H9 (cell line): ENCODE measurements at regions not wholly inside any gene's neighbourhood (a gene's known extent, or its start where the extent isn't known, plus 50 kb on each side); places are given as distances from the start of the nearest gene placed in this dataset.

Experiments used
- DNase-seq: peaks from one replicate; pipeline ENCODE4 v3.0.0-alpha.2; 2017
- H2AFZ ChIP-seq: one replicate; pipeline ENCODE4 v1.6.1; 2013; ENCODE audit warnings: mild to moderate bottlenecking, low read length, control low read depth, moderate library complexity
- H2AK5ac ChIP-seq: 2 replicates; pipeline ENCODE4 v1.6.1; 2013; ENCODE audit warnings: low read length, control low read depth, mixed read lengths; ENCODE audit not compliant: insufficient read length
- H2BK120ac ChIP-seq: one replicate; pipeline ENCODE4 v1.6.1; 2013; ENCODE audit warnings: low read depth, mild to moderate bottlenecking, low read length, control low read depth, inconsistent platforms; ENCODE audit not compliant: poor library complexity, severe bottlenecking
- H2BK12ac ChIP-seq: 2 replicates; pipeline ENCODE4 v1.6.1; 2013; ENCODE audit warnings: low read length, control low read depth, mixed read lengths, low read depth; ENCODE audit not compliant: insufficient read length
- H2BK15ac ChIP-seq: 2 replicates; pipeline ENCODE4 v1.6.1; 2013; ENCODE audit warnings: low read depth, low read length, control low read depth
- H2BK20ac ChIP-seq: one replicate; pipeline ENCODE4 v1.6.1; 2013; ENCODE audit warnings: low read depth, mild to moderate bottlenecking, low read length, control low read depth, inconsistent platforms; ENCODE audit not compliant: poor library complexity, severe bottlenecking
- H2BK5ac ChIP-seq: 2 replicates; pipeline ENCODE4 v1.6.1; 2013; ENCODE audit warnings: low read length, control low read depth, mixed read lengths; ENCODE audit not compliant: insufficient read length
- H3K14ac ChIP-seq: 2 replicates; pipeline ENCODE4 v1.6.1; 2013; ENCODE audit warnings: low read length, control low read depth; ENCODE audit not compliant: insufficient read depth
- H3K18ac ChIP-seq: 2 replicates; pipeline ENCODE4 v1.6.1; 2013; ENCODE audit warnings: low read depth, mild to moderate bottlenecking, mixed read lengths, low read length, control low read depth; ENCODE audit not compliant: insufficient read length
- H3K23ac ChIP-seq: 2 replicates; pipeline ENCODE4 v1.6.1; 2013; ENCODE audit warnings: low read length, control low read depth, mixed read lengths, low read depth; ENCODE audit not compliant: insufficient read length
- H3K23me2 ChIP-seq: 2 replicates; pipeline ENCODE4 v1.6.1; 2013; ENCODE audit warnings: low read depth, mild to moderate bottlenecking, mixed read lengths, low read length, control low read depth; ENCODE audit not compliant: insufficient read length, poor library complexity, severe bottlenecking
- H3K27ac ChIP-seq: 2 replicates; pipeline ENCODE4 v1.5.1; 2013; ENCODE audit warnings: low read length, control low read depth, mixed read lengths, low read depth; ENCODE audit not compliant: insufficient read length
- H3K27me3 ChIP-seq: 2 replicates; pipeline ENCODE4 v1.6.1; 2013; ENCODE audit warnings: low read length, control low read depth, inconsistent platforms; ENCODE audit not compliant: insufficient read depth
- H3K4ac ChIP-seq: 2 replicates; pipeline ENCODE4 v1.6.1; 2013; ENCODE audit warnings: low read depth, mild to moderate bottlenecking, control low read depth, inconsistent platforms, low read length, moderate library complexity
- H3K4me1 ChIP-seq: 2 replicates; pipeline ENCODE4 v1.6.1; 2013; ENCODE audit warnings: low read length, control low read depth, inconsistent platforms; ENCODE audit not compliant: insufficient read depth
- H3K4me2 ChIP-seq: 2 replicates; pipeline ENCODE4 v1.6.1; 2013; ENCODE audit warnings: low read length, control low read depth, mixed read lengths; ENCODE audit not compliant: insufficient read length, insufficient read depth
- H3K56ac ChIP-seq: 2 replicates; pipeline ENCODE4 v1.6.1; 2013; ENCODE audit warnings: low read depth, mild to moderate bottlenecking, mixed read lengths, low read length, control low read depth; ENCODE audit not compliant: insufficient read length
- H3K79me1 ChIP-seq: 2 replicates; pipeline ENCODE4 v1.6.1; 2013; ENCODE audit warnings: low read depth, mild to moderate bottlenecking, moderate library complexity, low read length, control low read depth, inconsistent platforms; ENCODE audit not compliant: insufficient read depth, poor library complexity, severe bottlenecking
- H3K79me2 ChIP-seq: 2 replicates; pipeline ENCODE4 v1.6.1; 2013; ENCODE audit warnings: low read length, control low read depth, inconsistent platforms; ENCODE audit not compliant: insufficient read depth
- H3K9ac ChIP-seq: 2 replicates; pipeline ENCODE4 v1.6.1; 2013; ENCODE audit warnings: low read length, control low read depth, mixed read lengths; ENCODE audit not compliant: insufficient read length; ENCODE audit errors: extremely low read depth
- H3K9me3 ChIP-seq: one replicate; pipeline ENCODE4 v1.6.1; 2013; ENCODE audit warnings: low read depth, low read length, inconsistent platforms; ENCODE audit not compliant: control insufficient read depth
- H3T11ph ChIP-seq: one replicate; pipeline ENCODE4 v1.6.1; 2013; ENCODE audit warnings: mild to moderate bottlenecking, low read length, control low read depth, inconsistent platforms
- H4K20me1 ChIP-seq: one replicate; pipeline ENCODE4 v1.6.1; 2013; ENCODE audit not compliant: control insufficient read depth, insufficient read length, insufficient read depth
- H4K5ac ChIP-seq: 2 replicates; pipeline ENCODE4 v1.6.1; 2013; ENCODE audit warnings: low read depth, mild to moderate bottlenecking, mixed read lengths, low read length, control low read depth; ENCODE audit not compliant: insufficient read length
- H4K8ac ChIP-seq: replicated peaks from 2 replicates; pipeline ENCODE4 v1.6.1; 2013; ENCODE audit warnings: low read length, control low read depth, mixed read lengths, low read depth; ENCODE audit not compliant: insufficient read length
- H4K91ac ChIP-seq: 2 replicates; pipeline ENCODE4 v1.6.1; 2013; ENCODE audit warnings: low read depth, mild to moderate bottlenecking, moderate library complexity, mixed read lengths, low read length, control low read depth; ENCODE audit not compliant: insufficient read length
- H3K27ac Mint-ChIP-seq, 3 experiments: 2 replicates in 2 of 3; 3 replicates in 1 of 3; pipeline ENCODE4 v1.8.0; 2020 to 2021; ENCODE audit warnings: mixed read lengths in 3 of 3, mild to moderate bottlenecking in 1 of 3, moderate library complexity in 1 of 3
- H3K27me3 Mint-ChIP-seq: 2 replicates; pipeline ENCODE4 v1.8.0; 2021; ENCODE audit warnings: low read depth, mild to moderate bottlenecking, moderate library complexity, mixed read lengths
- H3K36me3 Mint-ChIP-seq, 3 experiments: 2 replicates in 2 of 3; 3 replicates in 1 of 3; pipeline ENCODE4 v1.8.0; 2020 to 2021; ENCODE audit warnings: low read depth in 3 of 3, mixed read lengths in 3 of 3; ENCODE audit not compliant: insufficient read depth in 1 of 3
- H3K4me1 Mint-ChIP-seq, 2 experiments: 2 replicates each; pipeline ENCODE4 v1.8.0; 2020; ENCODE audit warnings: mixed read lengths in 2 of 2
- H3K4me3 Mint-ChIP-seq, 2 experiments: 2 replicates in 1 of 2; 3 replicates in 1 of 2; pipeline ENCODE4 v1.8.0; 2020 to 2021; ENCODE audit warnings: mild to moderate bottlenecking in 2 of 2, mixed read lengths in 2 of 2, moderate library complexity in 1 of 2
- H3K9me3 Mint-ChIP-seq, 2 experiments: 2 replicates in 1 of 2; 3 replicates in 1 of 2; pipeline ENCODE4 v1.8.0; 2020; ENCODE audit warnings: mild to moderate bottlenecking in 2 of 2, mixed read lengths in 2 of 2, moderate library complexity in 1 of 2
- CTCF ChIP-seq: fragments of 200-600 bp; sonication (generic); conservative IDR thresholded peaks from 3 replicates; pipeline ENCODE4 v1.8.0; 2021; ENCODE audit warnings: antibody characterized with exemption, mild to moderate bottlenecking
- WGBS: extraction: QIAGEN DNeasy Blood & Tissue Kit; methylation state at CpG from one replicate; pipeline ENCODE4 v1.1.7; 2013; ENCODE audit warnings: missing lambda C conversion rate, low lambda C conversion rate, mixed read lengths; ENCODE audit not compliant: insufficient read length; ENCODE audit errors: extremely low coverage; 5-methylcytosine and 5-hydroxymethylcytosine counted together

DNA sequence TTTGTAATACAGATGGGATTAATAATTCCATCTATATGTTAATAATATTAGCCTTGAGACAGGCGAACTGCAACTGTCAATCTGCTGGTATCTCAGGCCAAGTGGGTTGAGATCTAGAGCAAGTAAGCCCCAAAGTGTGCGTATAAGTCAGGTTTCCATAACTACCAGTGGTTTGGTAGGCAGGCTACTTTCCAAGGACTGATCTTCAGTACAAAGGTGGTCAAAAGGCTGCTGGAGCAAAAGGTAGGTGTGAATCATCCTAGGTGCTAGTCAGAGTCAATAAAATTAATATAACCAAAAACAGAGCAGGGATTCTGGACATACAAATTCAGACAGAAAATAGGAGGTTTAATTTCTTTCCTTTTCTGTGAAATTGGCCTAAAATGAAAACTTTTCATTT lies 328.0 kb downstream of the TGFB2 start:
- H3K79me1 ChIP-seq, result no peaks in the 10 kb centered on the region
- Mint-ChIP-seq H3K27ac (no peak overlapping the region), H3K9me3 (peaks cover 2 to 6% of the 10 kb centered on the region in 2 experiments; a peak in 3 of 5 replicates), H3K4me1 (peaks cover 10 to 12% of the 10 kb centered on the region in 2 experiments), H3K4me3 (no peak overlapping the region), H3K36me3 (peaks cover 0 to 6% (median 0%) of the 10 kb centered on the region in 3 experiments; a peak in 2 of 7 replicates), H3K27me3 (no peaks in the 10 kb centered on the region)
- no peak overlapping the region for H3K27ac ChIP-seq
- H3K4ac ChIP-seq, result no peak overlapping the region
- no peaks in the 10 kb centered on the region for H3K27me3 ChIP-seq
- no peaks in the 10 kb centered on the region for H3K79me2 ChIP-seq
- H3K9ac ChIP-seq, result no peak overlapping the region
- no CpG with 5 or more reads among the region's 2 CpGs for WGBS
- H2BK120ac ChIP-seq, result no peak overlapping the region
- no peaks in the 10 kb centered on the region for H3K9me3 ChIP-seq
- H4K91ac ChIP-seq, result no peak overlapping the region
- H2AK5ac ChIP-seq, result no peak overlapping the region
- H3K56ac ChIP-seq, result no peak overlapping the region
- no peaks in the 10 kb centered on the region for H4K20me1 ChIP-seq
- no peak overlapping the region for H3K14ac ChIP-seq
- no peak overlapping the region for H4K8ac ChIP-seq
- no peak overlapping the region for H4K5ac ChIP-seq
- no peak overlapping the region for H3K23ac ChIP-seq
- no peaks in the 10 kb centered on the region for H3K23me2 ChIP-seq
- no peak overlapping the region for H2BK12ac ChIP-seq
- peaks cover 3% of the 10 kb centered on the region; the same call in 1 of the 2 replicates for H3K4me1 ChIP-seq
- no peak overlapping the region for H2AFZ ChIP-seq
- H2BK20ac ChIP-seq, result no peak overlapping the region
- no peak overlapping the region for H3K4me2 ChIP-seq
- no peak for DNase-seq
- no peak overlapping the region for H2BK15ac ChIP-seq
- no peak overlapping the region for H2BK5ac ChIP-seq
- TF ChIP-seq CTCF, result no peak
- no peak overlapping the region for H3T11ph ChIP-seq
- no peak overlapping the region for H3K18ac ChIP-seq
